ENCODE measurements at regions not wholly inside any gene's neighbourhood (a gene's known extent, or its start where the extent isn't known, plus 50 kb on each side); places are given as distances from the start of the nearest gene placed in this dataset.

DNA sequence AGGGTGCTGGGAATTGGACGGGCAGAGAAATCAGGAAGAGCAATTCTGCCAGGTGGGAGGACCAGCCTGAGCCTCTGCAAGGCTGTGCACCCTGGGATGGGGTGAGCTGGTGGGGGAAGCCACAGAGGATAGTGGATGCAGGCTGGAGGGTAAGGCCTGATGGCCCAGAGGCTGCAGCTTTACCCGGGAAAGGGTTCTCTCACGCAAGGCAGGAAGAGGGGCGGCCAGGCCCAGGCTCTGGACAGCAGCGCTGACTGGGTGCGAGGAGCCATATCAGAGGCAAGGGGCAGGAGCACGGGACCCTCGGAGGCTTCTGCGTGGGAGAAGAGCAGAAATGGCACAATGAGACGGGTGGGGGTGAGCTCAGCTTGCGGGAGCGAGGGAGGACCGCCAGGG lies 104.6 kb downstream of the SOX1 start:
- no peaks in the 10 kb centered on the region for H3K36me3 ChIP-seq
- H3K4me3 ChIP-seq: no peak overlapping the region
- no peak for TF ChIP-seq POLR2AphosphoS5 (IDR thresholded peaks at IDR 0.05)
- TF ChIP-seq CTCF (IDR thresholded peaks at IDR 0.05): no peak
- DNase-seq (ENCODE audit: extremely low spot score): no peak
- H3K9me3 ChIP-seq: peaks cover 0 to 19% (median 4%) of the 10 kb centered on the region in 4 donors
- no peak overlapping the region for H3K27ac ChIP-seq (replicated peaks in 1 of 4)
- intact Hi-C loops (cut with DNase I): no loop called here
- no peaks in the 10 kb centered on the region for H3K4me1 ChIP-seq
- WGBS: 90% methylated on average over 13 of the region's 13 CpGs
- H3K27me3 ChIP-seq: peaks cover 0 to 35% (median 0%) of the 10 kb centered on the region in 4 donors

DNA sequence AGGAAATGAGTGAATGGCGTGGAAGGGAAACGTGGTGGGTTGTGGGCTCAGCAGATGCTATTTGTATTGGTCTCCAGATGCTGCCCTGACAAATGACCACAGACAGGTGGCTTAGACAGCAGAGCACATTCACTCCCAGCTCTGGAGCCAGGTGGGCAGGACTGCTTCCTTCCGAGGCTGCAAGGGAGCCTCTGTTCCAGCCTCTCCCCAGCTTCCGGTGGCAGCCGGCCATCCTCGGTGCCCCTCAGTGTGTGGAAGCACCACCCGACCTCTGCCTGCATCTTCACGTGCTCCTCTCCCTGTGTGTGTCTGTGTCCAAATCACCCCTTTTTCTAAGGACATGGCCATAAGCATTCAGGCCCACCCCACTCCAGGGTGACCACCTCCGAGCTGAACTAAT lies 105.1 kb downstream of the SOX1 start:
- intact Hi-C loops (cut with DNase I): no loop called here
- peaks cover 0 to 1% (median 0%) of the 10 kb centered on the region in 4 donors for H3K4me1 ChIP-seq

DNA sequence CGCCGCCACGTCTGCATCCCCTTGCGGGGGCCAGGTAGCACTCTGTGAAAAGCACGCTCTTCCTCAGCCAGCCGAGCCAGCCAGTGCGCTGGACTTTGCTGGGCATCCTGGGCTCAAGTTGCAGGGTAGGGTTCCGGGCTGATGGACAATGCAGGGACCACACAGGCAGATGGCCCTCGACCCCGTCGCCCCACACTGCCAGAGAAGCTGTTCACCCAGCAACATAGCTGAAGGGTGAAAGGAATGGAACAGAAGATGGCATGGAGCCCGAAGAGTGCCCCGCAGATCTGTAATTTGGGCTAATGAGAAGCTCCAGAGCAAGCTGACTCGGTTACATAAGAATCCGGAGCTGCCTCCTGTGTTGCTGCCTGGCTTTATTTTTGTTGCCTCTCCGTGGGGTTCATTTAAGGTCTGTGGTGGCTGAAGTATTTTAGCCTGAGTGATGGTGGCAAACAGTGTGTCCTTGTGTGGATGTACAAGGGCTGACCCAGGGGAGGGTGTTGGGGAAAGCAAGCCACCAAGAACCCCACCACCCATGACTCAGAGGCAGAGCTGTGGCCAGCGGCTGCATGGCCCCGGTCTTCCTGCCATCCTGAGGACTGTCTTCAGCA lies 105.8 kb downstream of the SOX1 start:
- H3K27me3 ChIP-seq: peaks cover 0 to 32% (median 0%) of the 10 kb centered on the region in 4 donors
- 69% methylated on average over 14 of the region's 18 CpGs for WGBS
- peaks cover 0 to 19% (median 4%) of the 10 kb centered on the region in 4 donors for H3K9me3 ChIP-seq
- peaks cover 0 to 7% (median 6%) of the 10 kb centered on the region in 4 donors for H3K4me1 ChIP-seq
- no peak overlapping the region for H3K4me3 ChIP-seq
- no peak overlapping the region for H3K27ac ChIP-seq (replicated peaks in 1 of 4)
- TF ChIP-seq EP300 (IDR thresholded peaks at IDR 0.05) (no peak), POLR2A (IDR thresholded peaks at IDR 0.05; ENCODE audit: low read depth) (no peak), CTCF (IDR thresholded peaks at IDR 0.05) (no peak), POLR2AphosphoS5 (IDR thresholded peaks at IDR 0.05) (no peak)
- no peaks in the 10 kb centered on the region for H3K36me3 ChIP-seq
- no peak for DNase-seq (ENCODE audit: extremely low spot score)
- intact Hi-C loops (cut with DNase I): no loop called here

More for the DNA sequence above, 105.1 kb downstream of the SOX1 start:
- H3K4me3 ChIP-seq: no peak overlapping the region
- H3K27me3 ChIP-seq: peaks cover 0 to 32% (median 0%) of the 10 kb centered on the region in 4 donors
- no peaks in the 10 kb centered on the region for H3K36me3 ChIP-seq
- WGBS: 62% methylated on average over 9 of the region's 9 CpGs
- no peak for DNase-seq (ENCODE audit: extremely low spot score)
- peaks cover 0 to 19% (median 4%) of the 10 kb centered on the region in 4 donors for H3K9me3 ChIP-seq
- H3K27ac ChIP-seq (replicated peaks in 1 of 4): no peak overlapping the region
- TF ChIP-seq CTCF (IDR thresholded peaks at IDR 0.05) (no peak), EP300 (IDR thresholded peaks at IDR 0.05) (no peak), POLR2A (IDR thresholded peaks at IDR 0.05; ENCODE audit: low read depth) (no peak), POLR2AphosphoS5 (IDR thresholded peaks at IDR 0.05) (no peak)

DNA sequence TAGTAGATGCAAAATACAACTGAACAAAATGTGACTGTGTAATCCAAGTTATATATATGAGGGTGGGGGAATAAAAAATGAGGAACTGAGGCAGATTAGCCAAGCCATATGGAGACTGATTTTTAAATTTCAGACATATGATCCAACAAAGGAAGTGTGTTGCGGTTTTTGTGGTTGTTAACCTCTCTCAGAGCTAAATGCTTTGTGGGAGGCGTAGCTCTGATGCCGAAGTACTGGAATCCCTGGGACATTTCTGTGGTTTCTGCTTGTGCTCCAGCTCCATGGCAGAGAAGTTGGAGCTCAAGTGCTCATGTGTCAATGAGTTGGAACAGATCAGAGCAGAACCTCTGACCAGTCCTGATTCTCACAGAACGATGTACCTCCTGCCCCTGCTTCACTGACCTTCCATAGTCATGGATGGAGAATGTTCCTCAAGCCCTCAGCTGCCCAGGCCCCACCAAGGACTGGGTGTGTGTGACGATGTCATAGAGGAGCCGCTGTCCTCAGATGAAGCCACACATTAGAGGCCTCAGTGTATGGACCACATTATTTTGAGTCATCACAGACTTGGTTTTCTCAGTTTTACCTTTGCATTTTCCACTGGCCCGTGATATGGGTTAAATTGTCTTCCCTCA lies 107.6 kb downstream of the SOX1 start:
- intact Hi-C loops (cut with DNase I): no loop called here
- H3K4me1 ChIP-seq: peaks cover 0 to 9% (median 7%) of the 10 kb centered on the region in 4 donors
- no peak for TF ChIP-seq POLR2AphosphoS5 (IDR thresholded peaks at IDR 0.05)
- no peak for TF ChIP-seq EP300 (IDR thresholded peaks at IDR 0.05)
- no peak for TF ChIP-seq CTCF (IDR thresholded peaks at IDR 0.05)

More for the DNA sequence above, 107.6 kb downstream of the SOX1 start:
- WGBS: 81% methylated on average over 7 of the region's 7 CpGs
- H3K4me3 ChIP-seq: no peak overlapping the region
- no peaks in the 10 kb centered on the region for H3K36me3 ChIP-seq
- H3K27me3 ChIP-seq: peaks cover 0 to 43% (median 0%) of the 10 kb centered on the region in 4 donors
- no peak for DNase-seq (ENCODE audit: extremely low spot score)
- no peak overlapping the region for H3K27ac ChIP-seq (replicated peaks in 1 of 4)
- H3K9me3 ChIP-seq: peaks cover 0 to 19% (median 4%) of the 10 kb centered on the region in 4 donors

All from esophagus muscularis mucosa (tissue), 4 donors.